Hepatocyte (in vitro differentiated cells): ENCODE measurements at regions not wholly inside any gene's neighbourhood (a gene's known extent, or its start where the extent isn't known, plus 50 kb on each side); places are given as distances from the start of the nearest gene placed in this dataset.

ENCODE experiments used
- CTCF ChIP-seq: fragments of 200-600 bp; sonication (generic); IDR thresholded peaks from 2 replicates; pipeline ENCODE4 v1.5.1; 2016; ENCODE audit warnings: antibody characterized with exemption, mild to moderate bottlenecking; ENCODE audit not compliant: poor library complexity
- EZH2 ChIP-seq: fragments of 200-600 bp; sonication (generic); IDR thresholded peaks from 2 replicates; pipeline ENCODE4 v1.6.1; 2016; ENCODE audit warnings: antibody characterized with exemption, mild to moderate bottlenecking, borderline replicate concordance
- EZH2phosphoT487 ChIP-seq: fragments of 200-600 bp; sonication (generic); IDR thresholded peaks from one replicate; pipeline ENCODE4 v1.6.1; 2018; ENCODE audit warnings: antibody characterized with exemption, mild to moderate bottlenecking, low read depth, moderate library complexity; ENCODE audit not compliant: unreplicated experiment, severe bottlenecking

DNA sequence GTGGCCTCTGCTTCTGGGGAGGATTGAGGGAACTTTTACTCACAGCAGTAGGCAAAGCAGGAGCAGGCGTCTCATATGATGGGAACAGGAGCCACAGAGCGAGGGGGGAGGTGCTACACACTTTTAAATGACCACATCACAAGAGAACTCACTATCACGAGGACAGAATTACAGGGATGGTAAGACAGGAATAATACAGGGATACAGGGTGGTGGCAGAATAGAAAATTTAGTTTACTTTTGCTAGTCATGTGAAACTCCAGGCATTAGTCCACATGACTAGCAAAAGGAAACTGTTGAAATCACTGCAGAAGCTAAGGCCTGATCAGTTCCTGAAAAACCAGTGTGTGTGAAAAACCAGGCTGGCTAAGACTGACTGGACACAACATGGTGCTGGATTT, 382.4 kb downstream of the NNT start:
- TF ChIP-seq EZH2, result no peak
- no peak for TF ChIP-seq CTCF
- no peak for TF ChIP-seq EZH2phosphoT487
